IPS-NIHi7 (cell line): ENCODE measurements at regions not wholly inside any gene's neighbourhood (a gene's known extent, or its start where the extent isn't known, plus 50 kb on each side); places are given as distances from the start of the nearest gene placed in this dataset.

ENCODE experiments used
- DNase-seq: peaks from one replicate; pipeline ENCODE4 v3.0.0; 2012; ENCODE audit warnings: mixed read lengths; ENCODE audit errors: extremely low spot score

DNA sequence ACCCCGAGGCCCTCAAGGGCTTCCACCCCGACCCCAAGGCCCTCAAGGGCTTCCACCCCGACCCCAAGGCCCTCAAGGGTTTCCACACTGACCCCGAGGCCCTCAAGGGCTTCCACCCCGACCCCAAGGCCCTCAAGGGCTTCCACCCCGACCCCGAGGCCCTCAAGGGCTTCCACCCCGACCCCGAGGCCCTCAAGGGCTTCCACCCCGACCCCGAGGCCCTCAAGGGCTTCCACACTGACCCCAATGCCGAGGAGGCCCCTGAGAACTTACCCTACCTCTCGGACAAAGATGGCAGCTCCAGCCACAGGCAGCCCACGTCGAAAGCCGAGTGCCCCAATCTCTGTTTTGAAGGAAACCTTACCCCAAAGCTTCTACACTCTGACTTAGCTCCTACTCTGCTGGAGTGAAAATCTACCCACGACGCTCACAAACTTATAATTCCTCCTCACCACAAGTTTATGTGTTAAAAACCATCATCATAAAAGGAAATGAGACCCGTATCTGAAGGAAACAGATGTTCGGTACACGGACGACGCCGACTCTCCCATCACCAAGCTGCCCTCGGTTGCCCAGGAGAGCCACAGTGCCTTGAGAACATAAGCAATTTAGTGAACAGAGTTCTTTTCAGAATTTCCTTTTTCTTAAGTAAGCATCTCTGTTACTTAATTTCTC lies 61.2 kb upstream of the RPH3AL start:
- no peak for DNase-seq

GRCh38 chr17:413016-413350 lies 60.4 kb upstream of the RPH3AL start:
- no peak for DNase-seq

- DNase-seq = peak; percentile 32
Measured at GRCh38 chr17:412211-413015, 59.8 kb upstream of the RPH3AL start.

- DNase-seq = no peak
Measured at GRCh38 chr17:411421-412120, 59.0 kb upstream of the RPH3AL start.

- DNase-seq = no peak
Measured at GRCh38 chr17:410543-411401, 58.2 kb upstream of the RPH3AL start.

DNA sequence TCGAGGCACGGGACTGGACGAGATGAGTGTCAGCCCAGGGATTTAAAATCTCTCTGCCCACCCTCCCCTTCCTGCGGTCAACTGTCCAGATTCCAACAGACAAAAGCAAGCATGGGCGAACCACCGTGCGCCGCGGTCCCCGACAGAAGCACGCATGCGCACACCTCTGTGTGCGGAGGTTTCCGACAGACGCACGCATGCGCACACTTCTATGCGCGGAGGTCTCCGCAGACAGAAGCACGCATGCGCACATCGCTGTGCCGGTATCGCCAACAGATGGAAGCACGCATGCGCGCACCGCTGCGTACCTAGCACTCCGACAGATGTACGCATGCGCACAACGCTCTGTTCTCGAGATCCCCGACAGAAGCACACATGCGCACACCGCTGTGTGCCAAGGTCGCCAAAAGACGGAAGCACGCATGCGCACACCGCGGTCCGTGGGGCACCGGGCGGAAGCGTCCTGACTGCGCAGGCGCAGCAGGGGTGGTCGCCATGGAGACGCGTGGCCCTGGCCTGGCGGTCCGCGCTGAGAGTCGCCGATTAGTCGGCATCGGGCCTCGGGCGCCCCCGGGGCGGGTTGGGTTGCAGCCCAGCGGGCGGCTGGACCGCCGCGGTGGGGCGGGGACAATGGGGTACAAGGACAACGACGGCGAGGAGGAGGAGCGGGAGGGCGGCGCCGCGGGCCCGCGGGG lies 57.4 kb upstream of the RPH3AL start:
- peak; percentile 98 for DNase-seq

DNA sequence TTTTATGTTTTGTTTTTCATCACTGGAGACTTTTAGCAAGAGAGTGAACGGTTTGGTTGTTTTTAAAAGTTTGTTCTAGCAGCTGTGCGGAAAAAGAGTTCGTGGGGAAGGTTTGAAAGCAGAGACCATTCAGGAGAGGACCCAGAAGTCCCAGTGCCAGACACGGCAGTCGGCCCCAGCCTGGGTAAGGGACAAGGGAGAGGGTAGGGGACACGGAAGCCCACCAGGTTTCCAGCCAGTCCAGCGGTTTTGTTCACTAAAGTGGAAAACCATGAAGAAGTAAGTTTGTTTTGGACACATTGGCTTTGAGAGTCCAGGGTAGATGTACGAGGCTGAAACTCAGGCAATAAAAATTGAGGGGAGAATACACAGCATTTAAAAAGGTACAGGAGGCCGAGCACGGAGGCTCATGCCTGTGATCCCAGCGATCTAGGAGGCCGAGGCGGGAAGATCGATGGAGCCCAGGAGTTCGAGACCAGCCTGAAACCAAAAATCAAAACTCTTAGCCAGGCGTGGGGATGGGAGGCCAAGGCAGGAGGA lies 56.8 kb upstream of the RPH3AL start:
- DNase-seq = no peak

GRCh38 chr17:404703-405102 lies 52.1 kb upstream of the RPH3AL start:
- DNase-seq = no peak
